GM23248 (cell line): ENCODE measurements at regions not wholly inside any gene's neighbourhood (a gene's known extent, or its start where the extent isn't known, plus 50 kb on each side); places are given as distances from the start of the nearest gene placed in this dataset.

ENCODE experiments used
- EZH2 ChIP-seq: fragments of 200-600 bp; sonication (generic); IDR thresholded peaks from 2 replicates; pipeline ENCODE4 v1.6.1; 2018; ENCODE audit warnings: antibody characterized with exemption, mild to moderate bottlenecking; ENCODE audit not compliant: insufficient read depth, poor library complexity, severe bottlenecking
- EZH2phosphoT487 ChIP-seq: fragments of 200-600 bp; sonication (generic); IDR thresholded peaks from 2 replicates; pipeline ENCODE4 v1.6.1; 2018; ENCODE audit warnings: antibody characterized with exemption, moderate library complexity, mild to moderate bottlenecking, low read depth; ENCODE audit not compliant: insufficient read depth

GRCh38 chr6:73943930-73944652, 248.1 kb downstream of the CD109 start:
- TF ChIP-seq EZH2 (no peak), EZH2phosphoT487 (no peak)
